ENCODE measurements at regions not wholly inside any gene's neighbourhood (a gene's known extent, or its start where the extent isn't known, plus 50 kb on each side); places are given as distances from the start of the nearest gene placed in this dataset.

DNA sequence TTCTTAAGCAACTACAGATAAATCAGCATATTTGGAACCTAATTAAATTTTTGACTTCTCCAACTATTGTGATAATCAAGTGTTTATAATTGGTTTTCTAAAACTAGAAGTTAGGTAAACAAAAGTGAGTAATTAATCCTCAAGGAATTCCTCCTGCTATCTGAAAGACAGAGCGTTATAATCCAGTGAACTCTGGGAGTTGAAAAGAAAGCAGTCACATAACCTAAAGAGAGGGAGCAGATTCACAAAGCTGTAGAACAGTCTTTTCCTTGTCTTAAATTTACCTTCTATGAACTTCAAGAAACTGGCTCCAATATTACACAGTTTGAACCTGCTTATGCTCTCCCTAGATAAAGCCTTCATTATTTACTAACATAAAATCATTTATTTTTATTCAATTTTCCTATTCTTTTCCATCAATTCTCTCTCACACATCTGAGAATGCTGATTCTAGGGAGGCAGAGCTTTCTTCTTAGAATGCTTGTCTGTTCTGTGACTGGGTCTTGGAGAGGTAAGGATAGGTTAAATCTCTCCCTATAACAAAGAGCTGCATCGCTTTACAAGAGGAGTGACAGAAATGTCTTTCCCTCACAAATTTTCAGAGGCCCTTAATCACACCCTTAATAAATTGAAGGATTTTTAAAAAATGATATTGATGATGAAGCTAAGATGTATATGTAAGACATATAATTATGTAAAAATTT lies 132.8 kb downstream of the TUSC7 start:
- no peak for DNase-seq
- H2AFZ ChIP-seq (ENCODE audit: low read length), result no peak overlapping the region

GRCh38 chr3:116848248-116848829 lies 138.8 kb downstream of the TUSC7 start:
- Histone ChIP-seq H3F3A (ENCODE audit: insufficient read depth, low read length) (no peaks in the 10 kb centered on the region), H3K9me2 (replicated peaks; ENCODE audit: insufficient read depth, low read length) (no peaks in the 10 kb centered on the region), H3K9ac (ENCODE audit: low read length) (no peak overlapping the region), H3K4me2 (ENCODE audit: low read depth, low read length) (no peak overlapping the region), H3K9me3 (replicated peaks; ENCODE audit: insufficient read depth, low read length) (no peaks in the 10 kb centered on the region), H3K79me2 (ENCODE audit: low read length) (no peaks in the 10 kb centered on the region), H3K36me3 (replicated peaks; ENCODE audit: insufficient read depth, low read length) (no peaks in the 10 kb centered on the region), H3K27ac (ENCODE audit: low read length) (no peak overlapping the region), H2AFZ (ENCODE audit: low read length) (no peak overlapping the region), H3K27me3 (replicated peaks; ENCODE audit: insufficient read depth, low read length) (no peaks in the 10 kb centered on the region), H4K20me1 (ENCODE audit: insufficient read depth, low read length) (no peaks in the 10 kb centered on the region), H3K4me1 (ENCODE audit: low read length) (no peaks in the 10 kb centered on the region), H3K4me3 (ENCODE audit: low read length) (no peak overlapping the region)
- TF ChIP-seq EZH2 (optimal IDR thresholded peaks at IDR 0.05; ENCODE audit: low read depth, low read length) (no peak), CTCF (IDR thresholded peaks at IDR 0.05; ENCODE audit: low read length) (no peak), EZH2phosphoT487 (IDR thresholded peaks at IDR 0.05; ENCODE audit: low read length) (no peak)
- no peak for DNase-seq

More for the DNA sequence above, 132.8 kb downstream of the TUSC7 start:
- H3K9me2 ChIP-seq (replicated peaks; ENCODE audit: insufficient read depth, low read length), result no peaks in the 10 kb centered on the region
- H3K27me3 ChIP-seq (replicated peaks; ENCODE audit: insufficient read depth, low read length), result no peaks in the 10 kb centered on the region
- no peaks in the 10 kb centered on the region for H3K9me3 ChIP-seq (replicated peaks; ENCODE audit: insufficient read depth, low read length)
- H3K4me2 ChIP-seq (ENCODE audit: low read depth, low read length), result no peak overlapping the region
- H3K4me1 ChIP-seq (ENCODE audit: low read length), result no peaks in the 10 kb centered on the region
- H4K20me1 ChIP-seq (ENCODE audit: insufficient read depth, low read length), result no peaks in the 10 kb centered on the region
- H3K79me2 ChIP-seq (ENCODE audit: low read length), result no peaks in the 10 kb centered on the region
- no peak overlapping the region for H3K27ac ChIP-seq (ENCODE audit: low read length)
- H3K36me3 ChIP-seq (replicated peaks; ENCODE audit: insufficient read depth, low read length), result no peaks in the 10 kb centered on the region
- TF ChIP-seq EZH2 (optimal IDR thresholded peaks at IDR 0.05; ENCODE audit: low read depth, low read length) (no peak), EZH2phosphoT487 (IDR thresholded peaks at IDR 0.05; ENCODE audit: low read length) (no peak), CTCF (IDR thresholded peaks at IDR 0.05; ENCODE audit: low read length) (no peak)
- no peak overlapping the region for H3K9ac ChIP-seq (ENCODE audit: low read length)
- H3K4me3 ChIP-seq (ENCODE audit: low read length), result no peak overlapping the region
- H3F3A ChIP-seq (ENCODE audit: insufficient read depth, low read length), result no peaks in the 10 kb centered on the region

GRCh38 chr3:116849261-116849688 lies 139.7 kb downstream of the TUSC7 start:
- Histone ChIP-seq H3K79me2 (ENCODE audit: low read length) (no peaks in the 10 kb centered on the region), H3K4me1 (ENCODE audit: low read length) (no peaks in the 10 kb centered on the region), H3K36me3 (replicated peaks; ENCODE audit: insufficient read depth, low read length) (no peaks in the 10 kb centered on the region), H3K9me2 (replicated peaks; ENCODE audit: insufficient read depth, low read length) (no peaks in the 10 kb centered on the region), H3K27me3 (replicated peaks; ENCODE audit: insufficient read depth, low read length) (no peaks in the 10 kb centered on the region), H3K9ac (ENCODE audit: low read length) (no peak overlapping the region), H3K9me3 (replicated peaks; ENCODE audit: insufficient read depth, low read length) (no peaks in the 10 kb centered on the region), H4K20me1 (ENCODE audit: insufficient read depth, low read length) (no peaks in the 10 kb centered on the region), H3K4me3 (ENCODE audit: low read length) (no peak overlapping the region), H3F3A (ENCODE audit: insufficient read depth, low read length) (no peaks in the 10 kb centered on the region), H3K4me2 (ENCODE audit: low read depth, low read length) (no peak overlapping the region), H2AFZ (ENCODE audit: low read length) (no peak overlapping the region), H3K27ac (ENCODE audit: low read length) (no peak overlapping the region)
- TF ChIP-seq EZH2phosphoT487 (IDR thresholded peaks at IDR 0.05; ENCODE audit: low read length) (no peak), EZH2 (optimal IDR thresholded peaks at IDR 0.05; ENCODE audit: low read depth, low read length) (no peak), CTCF (IDR thresholded peaks at IDR 0.05; ENCODE audit: low read length) (no peak)
- no peak for DNase-seq

Measured in MM.1S (cell line).